RWPE1 (cell line): ENCODE measurements at regions not wholly inside any gene's neighbourhood (a gene's known extent, or its start where the extent isn't known, plus 50 kb on each side); places are given as distances from the start of the nearest gene placed in this dataset.
"Not testable (repeated sequence)": the region's sequence is repeated elsewhere in the genome, so short reads cannot be mapped to it uniquely, and the experiment has no call there.

ENCODE experiments used
- CTCF ChIA-PET: fragments of 350-600 bp; sonication (Branson Sonifier 250); formaldehyde crosslinking; extraction: SDS; loops from one replicate; lab custom pipeline; 2021; lab: Yijun Ruan, JAX
- POLR2A ChIA-PET: fragments of 400-600 bp; formaldehyde crosslinking; extraction: SDS; loops from one replicate; lab custom pipeline; 2020; ENCODE audit warnings: antibody characterized with exemption; ENCODE audit not compliant: low non-redundant PET; lab: Yijun Ruan, JAX
- DNase-seq: peaks from one replicate; pipeline ENCODE4 v3.0.0; 2012; ENCODE audit warnings: low spot score
- H3K27ac ChIP-seq: fragments of 450-650 bp; 2 replicates; pipeline ENCODE4 v1.5.1; 2017
- CTCF ChIP-seq: fragments of 450-650 bp; conservative IDR thresholded peaks from 2 replicates; pipeline ENCODE4 v1.5.1; 2017; ENCODE audit warnings: low read depth, mild to moderate bottlenecking

GRCh38 chr1:119250299-119250698 lies 109.8 kb upstream of the WARS2 start:
- no peak for TF ChIP-seq CTCF
- POLR2A ChIA-PET, result no interaction called here
- no peak for DNase-seq
- CTCF ChIA-PET, result no interaction called here
- H3K27ac ChIP-seq, result peak overlapping the region; percentile 45; the same call in 1 of the 2 replicates

GRCh38 chr1:119251751-119252150 lies 111.3 kb upstream of the WARS2 start:
- H3K27ac ChIP-seq, result no peak overlapping the region
- TF ChIP-seq CTCF, result no peak
- DNase-seq, result no peak
- POLR2A ChIA-PET, result no interaction called here
- CTCF ChIA-PET, result no interaction called here

DNA sequence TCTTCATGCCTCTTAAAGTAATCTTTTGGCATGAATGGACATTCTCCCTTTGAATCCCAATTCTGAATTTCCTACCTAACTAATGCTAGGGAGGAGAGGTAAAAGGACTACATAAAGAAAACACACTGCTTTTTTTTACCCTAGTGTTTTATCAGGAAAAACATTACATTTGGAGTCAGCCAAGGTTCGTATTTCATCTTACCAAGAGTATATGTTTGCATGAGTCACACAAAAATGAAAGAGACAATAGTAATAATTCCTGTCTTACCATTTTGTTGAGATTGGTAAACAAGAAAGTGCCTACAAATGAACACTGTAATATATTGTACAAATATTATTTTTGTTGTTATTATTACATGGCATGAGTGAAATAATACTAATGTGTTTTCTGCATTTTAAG lies 112.9 kb upstream of the WARS2 start:
- DNase-seq, result peak; percentile 46
- H3K27ac ChIP-seq, result no peak overlapping the region
- CTCF ChIA-PET, result no interaction called here
- POLR2A ChIA-PET, result no interaction called here
- TF ChIP-seq CTCF, result no peak

GRCh38 chr1:119254067-119254720 lies 113.7 kb upstream of the WARS2 start:
- TF ChIP-seq CTCF, result no peak
- H3K27ac ChIP-seq, result no peak overlapping the region
- peak; percentile 91 for DNase-seq
- ChIA-PET POLR2A (no interaction called here), CTCF (no interaction called here)

- CTCF ChIA-PET, DNase-seq, POLR2A ChIA-PET, H3K27ac ChIP-seq: not testable (repeated sequence)
These were observed 112.5 kb upstream of the HAO2 start for GRCh38 chr1:119256089-119256488.

DNA sequence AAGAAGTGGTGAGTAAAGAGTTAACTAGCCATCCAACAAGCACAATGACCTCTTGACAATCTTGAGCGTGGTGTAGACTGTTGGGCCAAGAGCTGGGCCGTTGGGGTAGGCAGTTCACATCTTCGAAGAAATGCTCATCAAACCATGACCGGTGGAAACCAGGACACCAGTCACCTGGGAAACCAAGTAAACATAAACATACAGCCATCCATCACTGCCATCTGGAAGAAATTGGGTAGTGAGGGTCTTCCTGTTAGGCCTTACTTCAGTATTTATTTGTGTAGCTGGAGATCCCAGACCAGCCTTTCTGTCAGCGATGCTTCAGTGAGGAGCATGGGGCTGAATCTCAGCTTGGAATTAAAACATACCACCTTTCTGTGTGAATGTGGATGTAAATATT lies 108.1 kb upstream of the HAO2 start:
- no peak for TF ChIP-seq CTCF
- DNase-seq, result no peak
- no peak overlapping the region for H3K27ac ChIP-seq
- ChIA-PET POLR2A (no interaction called here), CTCF (no interaction called here)

DNA sequence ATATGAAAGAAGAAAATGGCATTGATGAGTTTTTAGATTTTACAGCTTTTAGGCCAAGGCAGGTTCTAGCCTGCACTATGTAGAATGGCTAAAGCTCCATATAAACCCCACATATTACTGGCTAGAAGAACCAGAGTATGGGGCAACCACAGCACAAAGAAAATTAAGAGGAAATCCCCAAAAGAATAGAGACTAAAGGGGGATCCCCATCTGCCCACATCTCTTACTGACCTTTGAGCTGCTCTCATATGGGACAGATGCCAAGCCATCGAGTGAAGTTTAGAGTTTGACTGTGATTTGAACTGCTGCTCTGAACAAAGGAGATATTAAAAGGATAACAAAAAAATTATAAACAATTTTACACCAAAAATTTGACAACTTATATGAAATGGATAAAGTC lies 102.2 kb upstream of the HAO2 start:
- no peak overlapping the region for H3K27ac ChIP-seq
- no peak for DNase-seq
- ChIA-PET POLR2A (no interaction called here), CTCF (interaction anchor here (0.6 kb wide), 1 partner anchor 101 kb away, joined by 3 read pairs; no protein-coding TSS in a partner anchor)
- TF ChIP-seq CTCF, result no peak
